LoVo (cell line): ENCODE measurements at regions not wholly inside any gene's neighbourhood (a gene's known extent, or its start where the extent isn't known, plus 50 kb on each side); places are given as distances from the start of the nearest gene placed in this dataset.
A peak's percentile ranks its signal among the peaks of the same experiment; 100 is the strongest.
"Not testable (repeated sequence)": the region's sequence is repeated elsewhere in the genome, so short reads cannot be mapped to it uniquely, and the experiment has no call there.

Experiments used
- DNase-seq: peaks from one replicate; pipeline ENCODE4 v3.0.0-alpha.2; 2016; ENCODE audit warnings: low spot score

DNA sequence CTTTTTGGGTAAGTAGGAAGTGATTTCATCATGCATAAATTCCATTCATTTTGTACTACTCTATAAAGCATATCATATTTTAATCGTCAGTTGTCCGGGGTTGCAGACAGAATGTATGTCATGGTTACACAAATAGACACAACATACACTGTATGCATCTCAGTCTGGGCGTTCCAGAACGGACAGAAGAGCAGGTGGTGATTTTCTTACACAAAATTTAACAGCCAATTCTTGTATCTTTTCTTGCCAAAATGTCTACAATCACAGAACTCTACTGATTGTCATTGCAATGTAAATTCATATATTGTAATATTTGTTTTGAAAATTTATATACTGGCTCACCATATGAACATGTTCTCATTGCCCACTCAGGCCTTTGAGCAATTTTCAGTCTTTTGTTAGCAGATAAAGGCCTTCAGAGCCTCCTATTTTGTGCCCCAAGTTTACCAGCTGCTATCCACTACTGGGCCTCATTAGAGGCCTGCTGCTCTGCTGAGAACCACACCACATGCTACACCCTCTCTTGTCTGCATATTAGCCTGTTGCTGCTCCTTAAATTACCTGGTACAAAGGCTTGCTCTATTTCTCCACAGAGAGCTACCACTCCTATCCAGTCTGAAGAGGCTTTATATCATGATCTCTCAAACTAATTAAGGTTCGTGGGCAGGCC, 61.5 kb downstream of the PRDM13 start:
- no peak for DNase-seq

- DNase-seq, result no peak
These were observed 83.5 kb downstream of the PRDM13 start for GRCh38 chr6:99689916-99690685.

DNA sequence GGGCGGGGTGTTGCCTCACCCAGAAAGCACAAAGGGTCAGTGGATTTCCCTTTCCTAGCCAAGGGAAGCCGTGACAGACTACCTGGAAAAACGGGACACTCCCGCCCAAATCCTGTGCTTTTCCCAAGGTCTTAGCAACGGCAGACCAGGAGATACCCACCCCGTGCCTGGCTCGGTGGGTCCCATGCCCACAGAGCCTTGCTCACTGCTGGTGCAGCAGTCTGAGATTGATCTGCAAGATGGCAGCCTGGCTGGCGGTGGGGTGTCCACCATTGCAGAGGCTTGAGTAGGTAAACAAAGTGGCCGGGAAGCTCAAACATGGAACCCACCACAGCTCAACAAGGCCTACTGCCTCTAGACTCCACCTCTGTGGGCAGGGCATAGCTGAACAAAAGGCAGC, 95.7 kb downstream of the PRDM13 start:
- not testable (repeated sequence) for DNase-seq

GRCh38 chr6:99709062-99709461, 102.4 kb downstream of the PRDM13 start:
- DNase-seq, result no peak

- no peak for DNase-seq
These were observed 104.7 kb downstream of the PRDM13 start for GRCh38 chr6:99711302-99711701.

GRCh38 chr6:99711925-99712324, 105.3 kb downstream of the PRDM13 start:
- DNase-seq, result no peak

DNA sequence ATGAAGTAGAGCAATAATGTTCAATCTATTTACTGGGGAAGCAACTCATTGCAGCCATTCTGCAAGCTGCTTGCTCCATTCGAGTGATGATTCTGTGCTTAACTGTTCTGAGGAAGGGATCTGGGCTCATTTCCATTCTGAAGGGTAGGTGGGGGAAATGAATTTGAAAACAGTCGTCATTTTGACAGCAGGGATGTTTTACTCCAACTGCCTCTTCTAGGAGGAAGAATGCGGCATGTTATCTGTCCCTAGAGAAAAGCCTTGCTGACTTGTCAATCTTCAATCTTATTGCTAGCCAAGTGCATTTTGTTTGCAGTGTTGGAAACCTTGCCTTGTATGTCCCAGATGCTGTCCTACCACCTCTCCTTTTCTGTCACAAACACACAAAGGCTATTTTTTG, 105.9 kb downstream of the PRDM13 start:
- DNase-seq, result no peak

DNA sequence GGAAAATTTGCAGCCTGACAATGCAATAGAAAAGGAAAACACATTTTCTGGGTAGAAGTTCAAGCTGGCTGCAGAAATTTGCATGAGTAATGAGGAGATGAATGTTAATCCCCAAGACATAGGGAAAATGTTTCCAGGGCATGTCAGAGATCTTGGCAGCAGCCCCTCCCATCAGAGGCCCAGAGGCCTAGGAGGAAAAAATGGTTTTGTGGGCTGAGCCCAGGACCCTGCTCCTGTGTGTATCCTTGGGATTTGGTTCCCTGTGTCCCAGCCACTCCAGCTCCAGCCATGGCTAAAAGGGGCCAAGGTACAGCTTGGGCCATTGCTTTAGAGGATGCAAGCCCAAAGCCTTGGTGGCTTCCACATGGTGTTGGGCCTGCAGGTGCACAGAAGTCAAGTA, 115.4 kb downstream of the PRDM13 start:
- not testable (repeated sequence) for DNase-seq

DNA sequence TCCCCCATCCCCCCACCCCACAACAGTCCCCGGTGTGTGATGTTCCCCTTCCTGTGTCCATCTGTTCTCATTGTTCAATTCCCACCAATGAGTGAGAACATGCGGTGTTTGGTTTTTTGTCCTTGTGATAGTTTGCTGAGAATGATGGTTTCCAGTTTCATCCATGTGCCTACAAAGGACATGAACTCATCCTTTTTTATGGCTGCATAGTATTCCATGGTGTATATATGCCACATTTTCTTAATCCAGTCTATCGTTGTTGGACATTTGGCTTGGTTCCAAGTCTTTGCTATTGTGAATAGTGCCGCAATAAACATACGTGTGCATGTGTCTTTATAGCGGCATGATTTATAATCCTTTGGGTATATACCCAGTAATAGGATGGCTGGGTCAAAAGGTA, 123.6 kb downstream of the PRDM13 start:
- not testable (repeated sequence) for DNase-seq

- no peak for DNase-seq
These were observed 129.7 kb downstream of the PRDM13 start for GRCh38 chr6:99736302-99736701.

DNA sequence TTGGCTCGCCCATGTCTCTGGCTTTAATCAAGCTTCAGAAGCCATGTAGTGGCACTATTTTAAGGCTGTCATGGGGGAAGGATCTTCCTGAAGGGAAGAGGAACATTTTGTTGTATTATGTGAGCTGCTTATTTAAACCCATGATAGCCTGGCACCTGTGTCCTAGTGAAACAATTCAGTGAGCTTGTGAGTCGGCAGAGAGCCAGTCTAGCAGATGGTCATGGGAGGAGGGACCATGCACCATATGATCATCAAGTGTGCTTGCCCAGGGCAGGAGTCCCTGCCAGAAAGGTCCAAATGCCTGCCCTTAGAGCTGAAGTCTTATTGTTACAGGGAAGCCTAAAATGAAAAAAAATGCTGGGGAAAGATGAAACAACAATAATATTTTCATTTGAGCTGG, 132.9 kb downstream of the PRDM13 start:
- DNase-seq, result no peak

- DNase-seq, result no peak
These were observed 134.5 kb downstream of the PRDM13 start for GRCh38 chr6:99741092-99741491.

DNA sequence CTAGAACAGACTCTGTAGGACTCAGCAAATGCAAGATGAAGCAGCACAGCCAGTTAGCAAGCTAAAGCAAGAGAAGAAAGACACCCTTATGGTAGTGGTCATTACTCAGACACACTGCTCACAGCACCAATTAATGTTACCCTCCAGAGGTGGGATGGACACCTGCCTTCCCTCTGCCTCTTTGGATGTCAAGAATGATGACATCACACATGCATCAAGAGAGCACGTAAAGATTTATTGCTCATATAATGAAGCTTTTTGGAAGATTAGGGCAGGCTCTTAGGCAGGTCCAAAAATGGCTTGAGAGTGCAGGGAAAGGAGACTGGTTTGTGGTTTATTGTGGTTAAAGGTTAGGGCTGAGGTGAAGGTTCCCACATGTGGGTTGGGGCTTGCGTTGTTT, 137.0 kb downstream of the PRDM13 start:
- no peak for DNase-seq

DNA sequence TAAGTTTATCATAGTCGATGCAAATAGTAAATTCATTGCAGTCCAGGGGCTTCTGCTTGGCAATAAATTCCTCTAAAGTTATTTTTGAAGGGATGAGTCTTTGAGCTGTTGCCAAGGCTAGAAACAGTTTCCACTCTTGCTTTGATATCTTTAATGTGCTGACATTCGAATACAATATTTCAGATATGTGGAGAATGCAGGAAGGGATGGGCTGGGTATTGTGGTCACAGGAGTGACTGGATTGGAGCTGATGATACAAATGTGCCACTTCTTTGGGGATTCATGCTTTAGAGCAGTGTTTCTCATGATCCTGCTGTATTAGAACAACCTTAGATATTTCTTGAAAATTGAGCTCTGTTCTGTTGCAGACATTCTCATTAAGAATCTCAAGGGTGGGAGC, 139.0 kb downstream of the PRDM13 start:
- peak; percentile 46 for DNase-seq

- DNase-seq, result peak; percentile 74
These were observed 139.7 kb downstream of the PRDM13 start for GRCh38 chr6:99746261-99746895.

DNA sequence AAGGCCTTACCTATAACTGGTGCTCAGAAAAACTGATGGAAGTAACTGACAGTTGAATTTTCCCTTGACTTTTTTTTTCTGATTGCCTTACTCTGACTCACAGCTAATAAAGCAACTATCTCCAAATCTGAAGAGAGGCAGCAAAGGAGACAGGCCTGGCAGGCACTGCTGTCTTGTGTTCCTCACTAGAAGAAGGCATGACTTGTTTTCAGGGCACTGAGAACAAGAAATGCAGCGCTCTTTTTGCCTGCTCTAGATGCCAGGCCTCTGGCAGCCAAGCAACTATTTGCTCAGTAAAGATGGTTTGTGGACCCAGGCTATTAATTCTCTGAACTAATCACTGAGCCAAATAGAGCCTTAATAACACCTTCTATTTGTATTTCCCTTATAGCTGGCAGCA, 155.1 kb downstream of the PRDM13 start:
- no peak for DNase-seq

DNA sequence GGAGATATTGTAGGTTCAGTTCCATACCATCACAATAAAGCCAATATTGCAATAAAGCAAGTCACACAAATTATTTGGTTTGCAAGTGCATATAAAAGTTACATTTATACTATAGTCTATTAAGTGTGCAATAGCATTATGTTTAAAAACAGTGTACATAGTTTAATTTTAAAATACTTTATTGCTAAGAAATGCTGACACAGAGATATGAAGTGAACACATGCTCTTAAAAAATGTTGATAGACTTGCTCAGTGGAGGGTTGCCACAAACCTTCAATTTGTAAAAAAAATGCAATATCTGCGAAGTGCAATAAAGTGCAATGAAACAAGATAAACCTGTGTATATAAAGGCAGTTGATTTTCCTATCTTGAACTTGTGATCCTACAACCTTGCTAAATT, 161.5 kb downstream of the PRDM13 start:
- DNase-seq, result no peak

DNA sequence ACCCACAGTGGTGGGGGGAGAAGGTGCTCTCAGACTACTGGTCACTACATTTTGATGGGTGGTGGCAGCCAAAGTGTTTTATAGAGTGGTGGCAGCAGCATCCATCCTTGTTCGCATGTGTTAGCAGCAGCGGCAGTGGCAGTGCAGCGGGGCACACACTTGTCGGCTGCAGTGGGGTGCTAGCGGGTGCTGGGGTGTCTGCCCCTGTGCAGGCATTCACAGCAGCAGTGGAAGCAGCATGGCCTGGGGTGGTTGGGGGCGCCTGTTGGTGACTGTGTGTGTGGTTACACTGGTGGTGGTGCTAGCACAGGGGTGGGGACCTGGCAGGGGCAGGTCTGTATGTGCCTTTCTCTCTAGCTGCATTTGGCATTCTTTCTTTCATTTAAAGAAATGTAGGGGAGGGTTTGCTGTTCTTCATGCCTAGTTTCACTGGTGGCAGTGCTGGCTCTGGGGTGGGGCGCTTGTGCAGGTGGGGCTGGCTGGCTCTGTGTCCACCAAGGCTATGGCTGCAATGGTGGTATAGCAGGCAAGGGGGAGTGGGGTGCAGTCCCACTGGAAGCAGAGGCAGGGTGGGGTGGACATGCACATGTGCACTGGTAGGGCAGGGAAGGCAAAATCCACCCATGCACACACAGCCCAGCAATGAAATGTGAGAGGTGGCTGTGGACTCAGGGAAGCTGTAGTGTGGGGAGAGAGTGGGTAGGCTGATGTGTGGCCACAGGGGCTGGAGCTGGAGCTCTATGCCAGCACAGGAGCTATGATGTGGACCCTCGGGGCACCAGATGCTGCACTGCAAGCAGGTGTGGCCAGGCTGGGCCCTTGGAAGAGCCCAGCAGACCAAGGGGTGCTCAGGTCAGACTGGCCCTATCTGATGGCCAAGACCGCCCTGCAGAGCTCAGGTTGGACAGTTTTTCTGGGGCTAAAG, 173.3 kb downstream of the PRDM13 start:
- DNase-seq, result no peak

DNA sequence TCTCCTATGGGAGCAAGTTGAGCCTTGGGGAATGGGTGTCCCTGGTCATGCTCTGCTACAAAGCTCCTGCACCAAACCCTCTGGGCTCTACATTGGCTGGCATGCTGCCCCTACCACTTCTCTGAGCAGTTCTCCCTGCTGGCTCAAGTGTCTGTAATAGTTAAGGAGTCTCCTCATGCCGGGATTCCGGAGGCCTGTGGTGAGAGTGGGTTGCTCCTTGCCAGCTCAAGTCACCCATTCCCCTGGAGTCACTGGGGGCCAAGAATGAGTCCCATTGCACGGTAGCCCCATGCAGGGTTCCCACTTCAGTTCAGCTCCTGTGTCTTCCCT, 173.9 kb downstream of the PRDM13 start:
- DNase-seq, result no peak

- DNase-seq, result no peak
These were observed 183.1 kb downstream of the PRDM13 start for GRCh38 chr6:99789767-99790166.

DNA sequence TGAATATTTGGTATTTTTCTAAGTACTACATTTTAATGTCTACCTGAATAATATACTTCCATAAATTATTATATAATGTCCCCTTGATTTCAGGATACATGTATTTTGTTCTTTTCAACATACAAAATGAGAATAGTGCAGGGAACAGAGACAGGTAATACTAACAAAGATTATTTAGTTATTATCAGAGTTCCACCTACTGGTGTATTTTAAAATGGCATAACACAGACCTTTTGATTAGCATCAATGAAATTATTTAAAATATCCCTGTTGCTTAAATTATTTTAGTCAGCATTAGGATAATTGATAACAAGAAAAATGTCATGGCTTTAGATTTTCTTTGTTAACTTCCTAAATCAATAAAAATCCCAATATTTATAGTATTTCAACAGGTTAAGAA, 184.0 kb downstream of the PRDM13 start:
- DNase-seq, result no peak

DNA sequence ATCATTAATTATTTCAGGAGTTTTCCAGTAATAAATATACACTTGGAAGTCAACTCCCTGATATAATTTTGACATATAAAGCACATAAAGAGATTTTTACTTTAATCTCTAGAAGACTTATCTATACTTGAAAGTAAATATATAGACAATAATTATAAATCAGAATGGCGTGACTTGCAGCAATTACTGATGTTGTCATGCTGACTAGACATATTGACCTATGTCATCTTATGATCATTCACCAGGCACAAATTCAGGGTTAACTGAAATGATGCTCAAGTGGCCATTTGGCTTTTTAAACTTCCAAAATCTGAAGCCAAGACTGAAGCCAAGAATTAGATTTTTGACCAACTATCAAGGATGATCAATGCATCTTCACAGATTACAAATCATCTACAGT, 192.2 kb downstream of the MCHR2 start:
- DNase-seq, result no peak
